ENCODE measurements at regions not wholly inside any gene's neighbourhood (a gene's known extent, or its start where the extent isn't known, plus 50 kb on each side); places are given as distances from the start of the nearest gene placed in this dataset.

DNA sequence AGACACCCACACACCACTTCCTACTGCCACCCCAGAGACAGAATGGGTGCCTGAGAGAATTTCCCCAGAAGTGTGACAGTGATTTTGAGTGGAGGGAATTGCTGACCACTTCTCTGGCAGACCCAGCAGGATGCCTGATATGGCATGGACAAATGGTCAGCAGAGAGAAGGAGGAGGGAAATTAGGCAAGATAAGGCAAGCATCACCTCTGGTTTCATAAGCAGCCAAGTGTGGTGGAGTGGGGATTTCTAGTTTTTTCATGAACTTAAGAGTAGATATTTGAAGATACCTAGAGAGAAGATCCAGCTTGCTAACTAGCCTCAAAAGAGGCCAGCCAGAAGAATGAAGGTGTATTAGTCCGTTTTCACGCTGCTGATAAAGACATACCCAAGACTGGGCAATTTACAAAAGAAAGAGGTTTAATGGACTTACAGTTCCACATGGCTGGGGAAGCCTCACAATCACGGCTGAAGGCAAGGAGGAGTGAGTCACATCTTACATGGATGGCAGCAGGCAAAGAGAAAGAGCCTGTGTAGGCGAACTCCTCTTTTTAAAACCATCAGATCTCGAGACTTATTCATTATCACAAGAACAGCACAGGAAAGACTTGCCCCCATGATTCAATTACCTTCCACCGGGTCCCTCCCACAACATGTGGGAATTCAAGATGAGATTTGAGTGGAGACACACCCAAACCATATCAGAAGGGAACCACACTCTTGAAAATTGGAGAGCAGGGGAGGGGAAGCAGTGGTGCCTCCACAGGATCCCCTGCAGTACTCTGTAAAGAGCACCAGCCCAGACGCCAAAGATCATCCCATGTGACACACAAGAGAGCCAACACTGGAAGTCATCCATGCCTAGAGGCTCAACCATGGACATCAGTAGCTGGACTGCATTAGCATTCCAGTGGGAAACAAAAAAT is 64.2 kb downstream of the RBM43 start:
- DNase-seq = no peak

DNA sequence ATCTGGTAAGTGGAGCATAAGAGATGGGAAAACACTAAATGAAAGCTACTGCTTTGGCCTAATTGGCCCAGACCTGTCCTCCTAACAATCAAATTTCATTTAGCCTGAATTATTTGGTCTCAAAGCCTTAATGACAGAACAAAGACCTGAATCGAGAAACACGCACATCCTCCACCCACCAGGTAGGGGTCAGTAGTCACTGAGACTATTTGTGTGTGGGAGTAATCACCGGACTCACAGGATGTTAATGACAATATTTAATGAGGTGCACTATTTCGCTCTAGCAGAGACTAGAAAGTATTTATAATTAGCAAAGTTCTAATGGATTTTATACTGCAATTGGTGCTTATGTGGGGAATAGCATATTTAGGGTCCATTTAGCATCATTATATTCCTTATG is 68.1 kb downstream of the RBM43 start:
- no peak for DNase-seq

DNA sequence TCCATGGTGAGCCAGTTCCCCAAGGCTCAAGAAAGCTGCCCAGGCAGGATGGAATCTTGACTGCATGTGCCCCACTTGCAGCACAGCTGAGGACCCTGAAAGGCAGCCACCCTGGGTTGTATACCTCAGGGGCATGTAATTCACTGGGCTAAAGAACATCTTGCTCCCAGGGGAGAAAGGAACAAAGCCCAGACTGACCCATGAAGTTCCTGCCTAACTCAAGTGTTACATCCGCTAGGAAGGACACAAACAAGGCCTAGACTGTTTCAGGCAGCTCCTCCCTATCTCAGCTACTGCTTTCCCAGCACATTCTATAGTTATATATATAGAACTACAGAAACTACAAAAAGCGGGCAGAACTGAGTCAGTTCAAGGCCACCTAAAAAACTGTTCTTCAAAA is 69.0 kb downstream of the RBM43 start:
- no peak for DNase-seq

DNA sequence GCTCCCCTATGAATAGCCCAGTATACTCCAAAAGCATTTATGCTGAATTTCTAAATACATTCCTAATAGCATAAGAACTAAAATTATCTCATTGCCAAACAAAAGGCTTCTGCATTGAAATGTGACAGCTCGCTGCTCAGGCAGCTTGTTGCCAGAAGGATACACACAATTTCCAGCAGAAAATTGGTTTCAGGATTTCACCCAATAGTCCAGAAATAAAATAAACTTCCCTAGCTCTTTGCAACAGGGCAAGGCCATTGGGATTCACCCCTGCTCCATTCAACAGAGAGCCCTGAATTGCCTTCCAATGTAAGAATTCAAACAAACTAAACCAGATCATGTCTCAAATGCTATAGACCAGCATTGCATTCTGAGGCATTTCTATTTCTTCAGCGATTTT is 70.7 kb downstream of the RBM43 start:
- no peak for DNase-seq

DNA sequence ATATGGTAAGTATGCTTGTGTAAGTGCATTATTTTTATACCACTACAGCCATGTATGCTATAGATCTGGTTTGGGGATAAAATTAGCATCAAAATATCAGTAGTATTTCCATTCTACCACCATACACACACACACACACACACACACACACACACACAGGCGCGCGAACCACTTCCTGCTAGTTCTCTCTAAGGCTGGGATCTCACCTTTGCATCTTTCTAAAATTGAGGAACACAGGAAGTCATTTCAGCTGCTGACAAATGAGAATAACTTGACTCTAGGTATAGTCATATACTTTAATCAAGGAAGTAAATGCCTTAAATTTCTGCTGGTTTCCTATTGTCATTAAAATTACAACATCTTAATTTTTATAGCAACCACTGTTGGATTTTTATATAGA is 72.5 kb downstream of the RBM43 start:
- no peak for DNase-seq

DNA sequence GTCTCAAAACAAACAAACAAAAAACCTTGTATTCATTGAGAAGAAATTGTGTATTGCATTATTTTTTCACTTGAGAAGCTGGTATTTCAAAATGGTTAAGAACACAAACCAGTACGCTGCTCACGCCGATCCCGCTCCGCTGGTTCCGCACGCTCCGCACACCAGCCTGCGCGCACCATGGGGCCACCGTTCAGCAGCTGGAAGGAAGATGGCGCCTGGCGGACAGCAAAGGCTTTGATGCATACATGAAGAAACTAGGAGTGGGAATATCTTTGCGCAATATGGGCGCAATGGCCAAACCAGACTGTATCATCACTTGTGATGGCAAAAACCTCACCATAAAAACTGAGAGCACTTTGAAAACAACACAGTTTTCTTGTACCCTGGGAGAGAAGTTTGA is 75.7 kb downstream of the RBM43 start:
- DNase-seq = no peak

DNA sequence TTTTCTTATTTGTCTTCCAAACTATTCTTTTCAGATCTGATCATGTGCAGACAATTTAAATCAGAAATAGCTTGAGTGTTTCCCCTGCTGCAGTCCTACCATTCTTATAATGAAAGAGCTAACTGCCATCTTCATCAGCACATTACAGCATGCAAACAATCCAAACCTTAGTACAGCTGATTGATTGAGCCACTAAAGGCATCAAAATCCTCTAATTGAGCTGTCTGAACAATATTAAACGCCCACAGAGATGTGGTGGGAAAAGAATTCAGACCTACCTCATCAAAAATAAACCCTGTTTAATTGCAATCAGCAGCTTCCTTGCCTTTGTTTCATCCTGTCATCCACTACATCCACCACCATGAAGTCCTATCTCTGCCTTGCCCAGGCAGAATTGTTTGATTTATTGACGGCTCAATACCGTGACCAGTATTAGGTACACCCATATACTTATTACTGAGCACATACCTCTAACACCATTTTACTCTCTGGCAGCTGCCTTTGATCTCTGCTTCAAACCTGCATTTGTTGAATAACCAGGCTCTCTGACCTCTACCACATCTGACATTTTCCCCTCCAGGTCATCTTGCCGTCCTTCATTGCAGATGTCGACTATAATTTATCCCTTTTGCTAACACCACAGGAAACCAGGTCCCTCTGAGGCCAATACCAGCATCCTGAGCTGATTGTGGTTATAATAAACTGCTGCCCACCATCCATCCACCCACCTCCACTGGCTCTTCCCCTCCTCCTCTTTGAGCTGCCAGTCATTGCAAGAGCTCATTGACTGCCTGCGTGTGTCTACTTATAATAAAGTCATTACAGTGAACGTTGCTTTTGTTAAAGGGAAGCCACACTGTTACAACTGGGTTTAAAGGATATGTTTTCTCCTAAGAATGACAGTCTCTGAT is 78.5 kb downstream of the RBM43 start:
- DNase-seq = no peak

DNA sequence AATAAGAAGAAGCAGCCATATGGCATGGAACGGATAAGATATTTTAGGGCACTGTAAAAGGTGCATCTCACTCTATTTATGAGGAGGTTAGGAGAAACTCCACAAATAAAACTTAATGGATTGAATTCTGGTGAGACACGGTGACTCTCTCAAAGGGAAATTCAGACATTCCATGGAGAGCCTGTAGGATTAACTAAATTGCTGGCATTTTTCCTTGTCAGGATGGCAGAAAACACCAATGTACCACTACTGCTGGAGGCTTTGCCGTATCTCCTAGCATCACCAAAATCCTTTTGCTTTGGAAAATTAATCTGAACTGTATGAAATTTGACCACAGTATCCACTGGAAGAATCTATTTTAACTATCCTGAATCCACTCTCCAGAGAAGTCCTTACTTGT is 79.3 kb downstream of the RBM43 start:
- DNase-seq = no peak

DNA sequence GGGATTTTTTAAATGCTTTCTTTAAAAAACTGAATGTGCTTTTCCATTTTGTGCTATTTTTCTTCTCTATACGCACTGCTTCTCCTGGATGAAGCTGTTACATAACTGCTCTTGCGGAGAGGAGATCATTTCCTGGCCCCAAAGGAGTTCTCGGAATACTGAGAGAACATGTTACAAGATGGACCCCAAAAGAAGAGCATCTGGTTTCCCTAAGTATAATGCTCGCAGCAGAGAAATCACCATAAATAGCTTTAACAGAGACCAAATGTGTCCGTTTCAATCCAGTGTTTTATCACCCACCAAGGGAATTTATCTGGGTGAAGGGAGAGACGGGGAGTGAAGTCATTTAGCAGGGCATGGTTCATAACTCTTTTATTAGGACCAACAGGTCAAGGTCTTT is 80.1 kb downstream of the RBM43 start:
- DNase-seq = no peak

DNA sequence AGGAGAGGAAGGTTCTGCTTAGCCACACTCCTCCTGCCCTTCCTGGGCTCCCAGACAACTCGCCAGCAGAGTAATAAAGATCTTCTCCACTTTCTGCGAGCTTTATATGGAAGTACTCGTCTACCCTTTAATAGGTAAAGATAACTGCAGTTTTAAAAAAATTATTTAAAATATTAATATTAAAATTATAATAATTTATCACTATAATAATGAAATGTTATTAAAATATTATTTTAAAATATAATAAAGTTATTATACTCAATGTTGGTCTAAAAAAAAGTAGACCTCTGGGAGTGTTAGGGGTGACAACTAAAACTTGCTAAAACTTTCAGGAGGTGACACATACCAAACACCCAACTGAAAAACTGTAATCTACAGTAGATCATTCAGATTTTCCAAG is 81.5 kb downstream of the RBM43 start:
- DNase-seq = no peak

DNA sequence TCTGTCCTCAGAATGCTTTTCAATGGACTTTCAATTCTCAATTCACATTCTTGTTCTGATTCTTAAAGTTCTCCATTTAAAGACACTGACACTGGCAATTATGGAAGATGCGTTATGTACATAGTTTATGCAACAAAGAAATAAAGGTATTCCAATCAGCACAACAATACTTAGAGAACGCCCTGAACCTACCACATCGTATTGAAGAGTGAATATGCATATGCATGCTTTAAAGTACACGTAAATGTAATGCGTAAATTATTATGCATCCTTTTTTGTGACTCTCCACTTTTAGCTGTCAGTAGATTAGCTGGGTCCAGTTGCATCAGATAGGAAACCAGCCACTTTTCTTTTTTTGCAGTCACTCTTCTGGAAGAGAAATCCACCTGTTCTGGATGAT is 83.5 kb downstream of the RBM43 start:
- no peak for DNase-seq

DNA sequence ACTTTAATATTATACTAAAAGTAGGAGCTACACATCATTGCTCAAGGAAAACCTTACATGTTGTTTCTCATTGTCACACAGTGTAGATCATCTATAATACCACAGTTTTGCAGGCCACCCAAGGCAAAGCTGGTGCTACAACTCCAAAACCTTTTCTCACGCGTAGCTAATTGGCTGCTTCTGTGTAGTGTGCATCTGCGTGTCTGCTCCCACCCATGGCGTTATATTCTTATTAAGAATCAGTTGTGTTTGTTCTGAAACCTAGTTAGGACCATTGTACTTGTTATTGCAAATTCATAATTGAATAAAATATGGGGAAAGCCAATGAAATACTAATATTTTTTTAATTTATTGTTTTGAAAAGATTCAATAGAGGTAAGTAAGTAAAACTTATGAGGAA is 83.9 kb downstream of the RBM43 start:
- DNase-seq = no peak

DNA sequence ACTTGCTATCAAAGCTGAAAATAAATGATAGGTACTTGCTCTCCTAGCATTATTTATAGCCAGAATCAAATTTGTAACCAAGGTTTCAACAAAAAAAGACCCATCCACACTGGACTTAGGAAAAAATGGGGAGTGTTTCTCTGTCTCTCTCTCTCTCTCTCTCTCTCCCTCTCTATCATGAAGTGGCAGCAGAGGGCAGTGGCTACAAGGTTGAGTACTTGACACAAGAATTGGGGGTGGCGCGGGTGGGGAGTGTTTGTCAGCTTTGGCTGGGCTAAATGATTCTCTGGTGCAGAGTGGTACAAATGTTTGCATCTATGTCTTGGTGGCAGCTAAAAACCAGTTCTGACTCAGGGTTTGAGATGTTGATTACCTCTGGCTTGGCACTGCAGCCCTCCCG is 85.0 kb downstream of the RBM43 start:
- no peak for DNase-seq

DNA sequence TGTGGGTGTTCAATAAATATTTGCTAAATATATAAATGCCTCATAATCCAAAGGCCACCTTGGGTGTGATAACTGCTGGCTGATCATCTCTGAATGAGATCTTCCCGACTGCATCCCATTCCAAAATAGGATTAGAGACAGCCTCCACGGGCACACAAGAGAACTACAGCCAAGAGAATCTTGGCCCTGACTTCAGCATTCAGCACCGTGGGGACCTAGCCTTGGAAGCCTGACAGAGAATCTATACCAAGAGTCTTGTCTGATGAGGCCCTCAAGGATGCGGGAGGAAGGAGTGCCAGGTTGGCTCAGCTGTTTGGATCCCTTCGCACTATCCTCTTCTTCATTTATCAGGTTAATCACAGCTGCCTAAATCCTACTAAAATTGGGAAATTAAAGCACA is 85.8 kb downstream of the RBM43 start:
- DNase-seq = no peak

DNA sequence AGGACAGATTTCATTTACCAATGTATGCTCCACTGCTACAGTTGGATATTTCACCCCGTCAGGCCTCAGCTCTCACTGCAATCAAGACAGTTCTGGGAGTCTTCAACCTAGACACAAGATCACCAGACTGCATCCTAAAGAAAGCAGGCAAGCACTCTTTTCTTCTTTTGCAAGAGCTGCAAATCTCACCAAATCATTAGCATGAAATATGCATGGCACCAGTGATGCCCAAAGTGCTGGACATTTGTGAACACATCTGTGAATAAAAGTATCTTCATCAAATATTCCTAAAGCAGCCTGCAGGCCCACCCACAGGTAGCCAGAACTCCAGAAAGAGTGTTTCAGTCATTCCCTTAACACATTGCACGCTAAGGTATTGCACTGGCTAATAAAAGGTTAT is 87.5 kb downstream of the RBM43 start:
- DNase-seq = no peak

DNA sequence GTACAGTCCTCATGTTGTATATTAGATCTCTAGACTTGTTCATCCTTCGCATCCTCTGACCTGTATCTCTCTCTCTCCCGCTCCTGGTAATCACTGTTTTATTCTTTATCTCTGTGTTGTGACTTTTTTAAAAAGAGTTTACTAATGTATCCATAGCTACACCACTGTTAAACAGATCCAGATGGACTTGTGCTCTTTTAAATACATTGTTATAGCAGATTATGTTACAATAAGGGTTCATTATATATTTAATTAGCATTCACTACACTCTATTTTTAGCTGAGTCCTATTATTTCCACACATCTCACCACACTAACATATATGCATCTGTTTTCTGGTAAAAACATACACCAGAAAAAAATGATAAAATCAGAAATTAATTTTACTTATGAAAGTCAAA is 90.5 kb downstream of the RBM43 start:
- no peak for DNase-seq

DNA sequence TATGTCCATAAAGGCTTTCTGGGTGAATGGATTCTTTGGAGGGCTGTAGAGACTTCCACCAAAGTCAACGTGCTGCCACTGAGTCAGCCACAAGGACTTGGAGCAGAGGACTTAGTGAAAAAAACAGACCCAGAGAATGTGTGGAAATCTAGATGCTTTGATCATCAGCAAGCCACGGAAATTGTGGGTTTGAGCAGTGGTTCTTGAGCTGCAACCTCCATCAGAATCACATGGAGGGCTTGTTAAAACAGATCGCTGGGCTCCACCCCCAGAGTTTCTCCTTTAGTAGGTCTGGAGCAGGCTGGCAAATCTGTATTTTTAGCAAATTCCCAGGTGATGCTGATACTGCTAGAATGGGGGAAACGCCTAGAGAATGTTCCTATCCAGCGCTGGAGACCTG is 95.3 kb downstream of the RBM43 start:
- no peak for DNase-seq

DNA sequence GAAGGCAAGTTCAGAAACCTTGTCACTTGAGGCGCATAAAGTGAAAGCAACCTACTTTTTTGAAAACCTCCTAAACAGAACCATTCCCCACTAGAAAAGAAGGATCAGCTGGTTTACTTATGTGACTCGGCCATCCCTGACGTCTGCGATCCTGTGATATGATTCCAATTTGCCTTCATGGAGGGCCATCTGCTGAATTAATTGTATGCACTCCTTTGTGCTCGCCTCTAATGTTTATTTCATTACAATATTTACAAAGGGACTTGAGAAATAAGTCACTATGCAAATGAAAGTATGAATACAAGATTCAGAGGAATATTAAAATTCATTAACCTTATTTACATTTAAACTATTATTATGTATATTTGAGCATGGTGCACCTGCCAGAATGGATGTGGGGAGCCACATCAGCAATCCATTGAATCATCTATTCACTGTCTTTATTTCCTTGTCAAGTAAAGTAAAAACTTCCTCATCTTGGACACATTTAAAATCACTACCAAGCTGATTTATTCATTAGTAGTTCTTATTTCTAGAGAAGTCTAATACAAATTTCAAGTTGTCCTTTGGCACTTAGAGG is 96.5 kb downstream of the RBM43 start:
- DNase-seq = no peak

DNA sequence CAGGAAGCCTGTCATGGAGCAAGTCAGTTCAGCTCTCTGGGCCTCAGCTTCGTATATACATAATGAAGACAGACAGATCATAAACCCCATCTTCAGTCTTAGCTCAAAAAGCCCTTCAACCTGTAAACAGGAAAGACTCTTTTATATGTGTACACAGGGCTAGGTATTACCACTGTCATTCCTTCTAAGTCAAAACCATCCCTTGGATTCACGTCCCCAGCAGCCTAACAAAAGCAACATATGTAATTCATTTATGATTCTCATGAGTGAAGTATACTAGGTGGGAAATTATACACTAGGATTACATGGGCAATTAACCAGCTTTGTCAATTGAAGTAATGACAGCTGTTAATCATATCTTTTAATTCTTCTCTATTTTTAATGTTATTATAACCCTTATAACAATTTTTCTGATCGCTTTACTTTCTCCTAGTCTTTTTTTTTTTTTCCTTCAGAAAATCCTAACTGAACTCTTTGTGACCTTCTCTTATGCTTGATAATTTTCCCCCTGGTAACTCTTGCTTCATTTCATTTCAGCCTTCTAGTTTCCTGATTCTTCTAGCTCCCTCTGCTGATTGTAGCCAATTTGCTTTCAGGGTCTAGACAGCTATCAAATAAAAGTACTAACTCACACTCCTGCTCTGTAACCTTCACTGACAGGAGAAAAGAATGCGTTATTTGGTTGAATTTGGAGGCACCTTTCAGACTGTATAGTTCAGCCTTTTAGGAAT is 99.7 kb downstream of the RBM43 start:
- DNase-seq = peak in 1 of 2 donors; percentile 9

DNA sequence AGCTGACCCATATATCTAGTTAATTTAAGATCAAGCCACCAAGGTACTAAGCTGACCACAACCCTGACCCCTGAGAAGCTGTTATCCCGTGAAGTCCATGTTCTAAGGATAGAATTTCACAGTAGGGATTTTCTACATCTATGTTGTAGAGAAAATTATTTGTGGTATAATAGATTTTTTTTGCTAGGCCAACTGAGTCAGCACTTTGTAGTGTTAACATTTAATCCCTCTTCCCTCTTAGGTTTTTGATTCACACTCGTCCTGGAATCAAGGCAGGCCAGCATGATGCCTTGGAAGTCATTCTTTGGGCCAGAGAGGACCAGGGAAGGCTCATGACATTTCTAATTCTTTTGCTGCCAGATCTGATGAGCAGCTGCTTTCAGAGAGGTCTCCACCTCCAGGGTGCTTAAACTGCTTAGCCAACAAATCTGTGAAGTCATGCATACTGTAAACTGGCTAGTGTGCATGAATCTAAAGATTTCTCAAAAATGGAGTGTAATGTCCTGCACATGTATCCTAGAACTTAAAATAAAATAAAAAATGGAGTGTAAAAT is 102.5 kb downstream of the RBM43 start:
- no peak for DNase-seq

DNA sequence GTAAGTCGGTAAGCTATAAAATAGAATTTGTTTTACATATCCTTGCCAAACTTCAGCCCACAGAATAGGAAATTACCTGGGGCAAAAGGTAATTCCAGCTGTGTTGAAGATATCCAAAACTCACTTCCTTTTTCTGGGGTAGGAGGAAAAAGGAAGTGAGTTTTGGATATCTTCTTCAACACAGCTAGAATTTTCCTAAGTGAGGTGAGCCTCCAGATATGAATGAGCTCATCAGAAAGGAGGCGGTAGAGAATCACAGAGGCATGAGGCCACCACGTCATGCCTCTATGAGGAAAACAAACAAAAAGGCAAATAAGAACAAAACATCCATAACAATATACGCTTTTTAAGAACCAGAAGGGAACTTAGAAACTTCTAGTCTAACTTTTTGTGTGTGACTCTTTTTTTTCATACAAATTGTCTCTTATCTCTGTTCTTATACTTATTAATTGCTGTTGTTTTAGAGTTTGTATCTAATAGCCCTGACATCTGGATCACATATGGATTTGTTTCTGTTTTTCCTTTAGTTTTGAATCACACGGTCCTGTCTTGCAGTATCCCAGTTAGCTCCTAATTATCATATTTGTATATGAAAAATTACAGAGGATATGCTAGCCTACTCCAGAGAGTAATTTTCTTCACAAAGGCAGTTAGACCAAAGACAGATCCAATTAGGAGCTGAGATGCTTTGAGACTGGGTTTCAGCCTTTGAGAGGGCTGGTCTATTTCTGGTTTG is 104.5 kb downstream of the RBM43 start:
- DNase-seq = no peak

DNA sequence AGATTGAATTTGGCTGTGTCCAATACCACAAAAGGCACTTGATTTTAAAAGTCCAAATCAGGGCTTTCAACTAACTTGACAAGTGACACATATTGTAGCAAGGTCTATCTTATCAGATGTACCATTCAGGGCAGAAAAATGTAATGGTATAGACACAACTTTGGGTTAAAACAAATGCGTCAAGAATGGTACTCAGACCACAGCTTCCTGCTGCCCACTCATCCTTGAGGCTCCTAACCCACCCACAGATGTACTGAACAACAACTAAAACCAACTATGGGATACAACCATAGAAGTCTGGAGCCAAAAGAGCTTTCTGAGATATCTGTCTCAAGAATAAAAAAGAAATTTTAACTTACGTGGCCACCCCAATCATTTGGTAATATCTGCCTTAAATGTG is 105.2 kb downstream of the RBM43 start:
- DNase-seq = no peak
